Chondrocyte (in vitro differentiated cells): ENCODE measurements at regions not wholly inside any gene's neighbourhood (a gene's known extent, or its start where the extent isn't known, plus 50 kb on each side); places are given as distances from the start of the nearest gene placed in this dataset.

Experiments used
- DNase-seq: peaks from one replicate; pipeline ENCODE4 v3.0.0; 2021; ENCODE audit warnings: mixed read lengths, low spot score
- H3K27ac Mint-ChIP-seq: one replicate; pipeline ENCODE4 v1.8.0; 2021; ENCODE audit warnings: mild to moderate bottlenecking, moderate library complexity, mixed read lengths; ENCODE audit not compliant: unreplicated experiment
- H3K27me3 Mint-ChIP-seq: 2 replicates; pipeline ENCODE4 v1.8.0; 2021; ENCODE audit warnings: low read depth, mixed read lengths
- H3K36me3 Mint-ChIP-seq: 2 replicates; pipeline ENCODE4 v1.8.0; 2021; ENCODE audit warnings: low read depth, mixed read lengths
- H3K4me1 Mint-ChIP-seq: 2 replicates; pipeline ENCODE4 v1.8.0; 2021; ENCODE audit warnings: low read depth, mild to moderate bottlenecking, mixed read lengths
- H3K4me3 Mint-ChIP-seq: one replicate; pipeline ENCODE4 v1.8.0; 2021; ENCODE audit warnings: mild to moderate bottlenecking, moderate library complexity, mixed read lengths; ENCODE audit not compliant: unreplicated experiment
- H3K9me3 Mint-ChIP-seq: 2 replicates; pipeline ENCODE4 v1.8.0; 2021; ENCODE audit warnings: low read depth, mixed read lengths
- CTCF ChIP-seq: fragments of 200-600 bp; sonication (generic); IDR thresholded peaks from 2 replicates; pipeline ENCODE4 v1.5.0; 2021; ENCODE audit warnings: antibody characterized with exemption, mild to moderate bottlenecking, moderate library complexity

DNA sequence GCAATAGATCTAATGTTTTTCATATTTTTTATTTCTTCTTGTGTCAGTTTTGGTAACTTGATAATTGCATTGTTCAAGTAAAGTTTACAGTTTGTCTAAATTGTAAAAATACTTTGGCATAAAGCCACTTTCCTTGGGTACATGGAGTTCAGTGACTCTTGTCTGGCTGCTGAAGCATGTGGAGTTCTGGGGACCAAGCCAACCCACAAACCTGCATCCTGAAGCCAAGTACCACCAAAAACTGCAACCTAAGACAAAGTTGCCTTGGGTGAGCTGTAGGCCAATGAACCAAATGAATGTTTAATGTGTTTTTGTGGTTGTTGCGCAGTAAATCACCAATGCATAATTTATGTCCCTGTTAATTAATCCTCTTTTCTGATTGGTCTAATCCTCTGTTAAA is 872.6 kb downstream of the BCL11A start:
- no peak overlapping the region for H3K4me3 Mint-ChIP-seq
- no peaks in the 10 kb centered on the region for H3K4me1 Mint-ChIP-seq
- no peak overlapping the region for H3K27ac Mint-ChIP-seq
- H3K9me3 Mint-ChIP-seq = peaks cover 8% of the 10 kb centered on the region
- H3K27me3 Mint-ChIP-seq = no peaks in the 10 kb centered on the region
- no peaks in the 10 kb centered on the region for H3K36me3 Mint-ChIP-seq
- no peak for DNase-seq
- TF ChIP-seq CTCF = no peak

- Mint-ChIP-seq H3K4me3 (no peak overlapping the region), H3K4me1 (no peaks in the 10 kb centered on the region), H3K36me3 (no peaks in the 10 kb centered on the region), H3K27ac (no peak overlapping the region), H3K27me3 (no peaks in the 10 kb centered on the region), H3K9me3 (peaks cover 4% of the 10 kb centered on the region)
- no peak for DNase-seq
- no peak for TF ChIP-seq CTCF
These were observed 876.3 kb downstream of the BCL11A start for GRCh38 chr2:59677158-59677557.

GRCh38 chr2:59674100-59674499 is 879.4 kb downstream of the BCL11A start:
- Mint-ChIP-seq H3K27ac (no peak overlapping the region), H3K9me3 (no peaks in the 10 kb centered on the region), H3K36me3 (no peaks in the 10 kb centered on the region), H3K4me1 (no peaks in the 10 kb centered on the region), H3K27me3 (no peaks in the 10 kb centered on the region), H3K4me3 (no peak overlapping the region)
- DNase-seq = no peak
- no peak for TF ChIP-seq CTCF

- Mint-ChIP-seq H3K4me1 (no peaks in the 10 kb centered on the region), H3K4me3 (no peak overlapping the region), H3K9me3 (no peaks in the 10 kb centered on the region), H3K36me3 (no peaks in the 10 kb centered on the region), H3K27me3 (peaks cover 3% of the 10 kb centered on the region), H3K27ac (no peak overlapping the region)
- no peak for TF ChIP-seq CTCF
- DNase-seq = no peak
These were observed 888.4 kb downstream of the BCL11A start for GRCh38 chr2:59665021-59665420.

- Mint-ChIP-seq H3K9me3 (no peaks in the 10 kb centered on the region), H3K4me1 (no peaks in the 10 kb centered on the region), H3K27ac (no peak overlapping the region), H3K4me3 (no peak overlapping the region), H3K27me3 (peaks cover 2% of the 10 kb centered on the region), H3K36me3 (no peaks in the 10 kb centered on the region)
- no peak for TF ChIP-seq CTCF
- DNase-seq = no peak
These were observed 891.2 kb downstream of the BCL11A start for GRCh38 chr2:59662127-59662861.
